ENCODE measurements at regions not wholly inside any gene's neighbourhood (a gene's known extent, or its start where the extent isn't known, plus 50 kb on each side); places are given as distances from the start of the nearest gene placed in this dataset.

DNA sequence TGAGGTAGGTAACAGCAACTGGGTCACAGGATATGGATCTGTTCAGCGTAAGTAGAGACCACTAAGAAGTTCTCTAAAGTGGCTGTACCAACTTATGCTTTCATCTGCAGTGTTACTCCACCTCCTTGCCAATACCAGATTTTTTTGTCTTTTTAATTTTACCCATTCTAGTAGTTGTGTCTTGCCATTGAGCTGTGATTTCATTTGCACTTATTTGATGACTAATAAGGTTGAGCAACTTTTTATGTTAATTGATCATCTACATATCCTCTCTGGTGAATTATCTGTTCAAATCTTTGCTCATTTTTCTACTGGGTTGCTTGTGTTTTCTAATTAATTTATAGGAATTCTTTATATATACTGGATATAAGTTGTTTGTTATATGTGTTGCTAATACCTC lies 82.9 kb downstream of the OGFRL1 start:
- H3F3A ChIP-seq (ENCODE audit: insufficient read depth, low read length): no peaks in the 10 kb centered on the region
- DNase-seq: no peak
- no peaks in the 10 kb centered on the region for H3K36me3 ChIP-seq (replicated peaks; ENCODE audit: insufficient read depth, low read length)
- peaks cover 15% of the 10 kb centered on the region for H3K4me1 ChIP-seq (ENCODE audit: low read length)
- H2AFZ ChIP-seq (ENCODE audit: low read length): no peak overlapping the region
- H3K9me3 ChIP-seq (replicated peaks; ENCODE audit: insufficient read depth, low read length): no peaks in the 10 kb centered on the region
- no peak overlapping the region for H3K4me3 ChIP-seq (ENCODE audit: low read length)
- H3K4me2 ChIP-seq (ENCODE audit: low read depth, low read length): no peak overlapping the region
- H3K27me3 ChIP-seq (replicated peaks; ENCODE audit: insufficient read depth, low read length): 0 out of 2 replicates have a peak, but pooled peaks cover 3% of the 10 kb centered on the region
- no peak overlapping the region for H3K27ac ChIP-seq (ENCODE audit: low read length)
- no peaks in the 10 kb centered on the region for H4K20me1 ChIP-seq (ENCODE audit: insufficient read depth, low read length)
- TF ChIP-seq EZH2 (optimal IDR thresholded peaks at IDR 0.05; ENCODE audit: low read depth, low read length) (no peak), EZH2phosphoT487 (IDR thresholded peaks at IDR 0.05; ENCODE audit: low read length) (no peak)
- TF ChIP-seq, protein P1, sequence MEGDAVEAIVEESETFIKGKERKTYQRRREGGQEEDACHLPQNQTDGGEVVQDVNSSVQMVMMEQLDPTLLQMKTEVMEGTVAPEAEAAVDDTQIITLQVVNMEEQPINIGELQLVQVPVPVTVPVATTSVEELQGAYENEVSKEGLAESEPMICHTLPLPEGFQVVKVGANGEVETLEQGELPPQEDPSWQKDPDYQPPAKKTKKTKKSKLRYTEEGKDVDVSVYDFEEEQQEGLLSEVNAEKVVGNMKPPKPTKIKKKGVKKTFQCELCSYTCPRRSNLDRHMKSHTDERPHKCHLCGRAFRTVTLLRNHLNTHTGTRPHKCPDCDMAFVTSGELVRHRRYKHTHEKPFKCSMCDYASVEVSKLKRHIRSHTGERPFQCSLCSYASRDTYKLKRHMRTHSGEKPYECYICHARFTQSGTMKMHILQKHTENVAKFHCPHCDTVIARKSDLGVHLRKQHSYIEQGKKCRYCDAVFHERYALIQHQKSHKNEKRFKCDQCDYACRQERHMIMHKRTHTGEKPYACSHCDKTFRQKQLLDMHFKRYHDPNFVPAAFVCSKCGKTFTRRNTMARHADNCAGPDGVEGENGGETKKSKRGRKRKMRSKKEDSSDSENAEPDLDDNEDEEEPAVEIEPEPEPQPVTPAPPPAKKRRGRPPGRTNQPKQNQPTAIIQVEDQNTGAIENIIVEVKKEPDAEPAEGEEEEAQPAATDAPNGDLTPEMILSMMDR (IDR thresholded peaks at IDR 0.05; ENCODE audit: low read length): no peak
- no peaks in the 10 kb centered on the region for H3K79me2 ChIP-seq (ENCODE audit: low read length)
- no peaks in the 10 kb centered on the region for H3K9me2 ChIP-seq (replicated peaks; ENCODE audit: insufficient read depth, low read length)
- no peak overlapping the region for H3K9ac ChIP-seq (ENCODE audit: low read length)

DNA sequence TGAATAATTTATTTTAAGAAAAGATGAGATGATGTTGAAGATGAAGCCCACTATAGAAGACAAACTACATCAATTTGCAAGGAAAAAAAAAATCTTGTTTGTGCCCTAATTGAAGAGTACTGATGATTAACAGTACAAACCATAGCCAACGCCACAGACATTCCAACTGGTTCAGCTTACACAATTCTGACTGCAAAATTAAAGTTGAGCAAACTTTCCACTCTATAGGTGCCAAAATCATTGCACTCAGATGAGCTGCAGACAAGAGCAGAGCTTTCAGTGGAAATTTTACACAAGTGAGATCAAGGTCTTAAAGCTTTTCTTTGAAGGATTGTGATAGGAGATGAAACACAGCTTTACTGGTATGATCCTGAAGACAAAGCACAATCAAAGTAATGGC lies 85.3 kb downstream of the OGFRL1 start:
- Histone ChIP-seq H2AFZ (ENCODE audit: low read length) (no peak overlapping the region), H3K9me2 (replicated peaks; ENCODE audit: insufficient read depth, low read length) (no peaks in the 10 kb centered on the region), H3K9me3 (replicated peaks; ENCODE audit: insufficient read depth, low read length) (no peaks in the 10 kb centered on the region), H3K27me3 (replicated peaks; ENCODE audit: insufficient read depth, low read length) (no peaks in the 10 kb centered on the region), H4K20me1 (ENCODE audit: insufficient read depth, low read length) (no peaks in the 10 kb centered on the region), H3K27ac (ENCODE audit: low read length) (no peak overlapping the region), H3K9ac (ENCODE audit: low read length) (no peak overlapping the region), H3K4me1 (ENCODE audit: low read length) (no peaks in the 10 kb centered on the region), H3K4me2 (ENCODE audit: low read depth, low read length) (no peak overlapping the region), H3F3A (ENCODE audit: insufficient read depth, low read length) (no peaks in the 10 kb centered on the region), H3K79me2 (ENCODE audit: low read length) (no peaks in the 10 kb centered on the region), H3K36me3 (replicated peaks; ENCODE audit: insufficient read depth, low read length) (no peaks in the 10 kb centered on the region), H3K4me3 (ENCODE audit: low read length) (no peak overlapping the region)
- TF ChIP-seq EZH2 (optimal IDR thresholded peaks at IDR 0.05; ENCODE audit: low read depth, low read length) (no peak), EZH2phosphoT487 (IDR thresholded peaks at IDR 0.05; ENCODE audit: low read length) (no peak)
- TF ChIP-seq, protein P1 (IDR thresholded peaks at IDR 0.05; ENCODE audit: low read length): no peak
- DNase-seq: no peak

DNA sequence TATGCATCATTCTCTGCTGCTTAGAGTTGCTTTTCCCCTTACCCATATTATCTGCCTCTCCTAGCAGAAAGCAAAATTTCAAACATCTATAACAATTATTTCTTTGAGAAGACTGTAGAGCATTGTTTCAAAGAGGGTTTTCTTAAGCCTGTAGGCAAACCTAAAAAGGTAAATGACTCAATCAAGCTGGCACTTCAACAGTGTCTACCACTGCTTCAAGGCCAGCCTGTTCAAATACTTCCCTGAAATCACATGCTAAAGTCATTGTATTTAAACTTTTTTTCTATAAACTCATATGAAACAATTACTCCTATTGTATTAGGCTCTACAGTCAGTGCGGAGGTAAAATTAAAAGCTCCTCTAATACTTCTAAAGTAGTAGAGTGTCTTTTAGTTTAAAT lies 87.1 kb downstream of the OGFRL1 start:
- Histone ChIP-seq H3F3A (ENCODE audit: insufficient read depth, low read length) (no peaks in the 10 kb centered on the region), H3K4me1 (ENCODE audit: low read length) (no peaks in the 10 kb centered on the region), H3K9me2 (replicated peaks; ENCODE audit: insufficient read depth, low read length) (no peaks in the 10 kb centered on the region), H3K9ac (ENCODE audit: low read length) (no peak overlapping the region), H2AFZ (ENCODE audit: low read length) (no peak overlapping the region), H3K79me2 (ENCODE audit: low read length) (no peaks in the 10 kb centered on the region), H3K36me3 (replicated peaks; ENCODE audit: insufficient read depth, low read length) (no peaks in the 10 kb centered on the region), H3K9me3 (replicated peaks; ENCODE audit: insufficient read depth, low read length) (no peaks in the 10 kb centered on the region), H4K20me1 (ENCODE audit: insufficient read depth, low read length) (no peaks in the 10 kb centered on the region), H3K27me3 (replicated peaks; ENCODE audit: insufficient read depth, low read length) (no peaks in the 10 kb centered on the region), H3K4me2 (ENCODE audit: low read depth, low read length) (no peak overlapping the region), H3K4me3 (ENCODE audit: low read length) (no peak overlapping the region), H3K27ac (ENCODE audit: low read length) (no peak overlapping the region)
- DNase-seq: no peak
- TF ChIP-seq EZH2 (optimal IDR thresholded peaks at IDR 0.05; ENCODE audit: low read depth, low read length) (no peak), EZH2phosphoT487 (IDR thresholded peaks at IDR 0.05; ENCODE audit: low read length) (no peak)
- TF ChIP-seq, protein P1 (IDR thresholded peaks at IDR 0.05; ENCODE audit: low read length): no peak

Measured in MM.1S (cell line).